Fibroblast of lung (primary cell): ENCODE measurements at regions not wholly inside any gene's neighbourhood (a gene's known extent, or its start where the extent isn't known, plus 50 kb on each side); places are given as distances from the start of the nearest gene placed in this dataset.

Experiments used
- DNase-seq, 2 donors: peaks; one replicate each; pipeline versions ENCODE4 v3.0.0 to v3.0.0-alpha.2; 2010; ENCODE audit warnings: low read depth in 2 of 2
- H2AFZ ChIP-seq: 2 replicates; pipeline ENCODE4 v1.5.1; 2012; ENCODE audit warnings: low read length, control low read depth, inconsistent platforms
- H3K27ac ChIP-seq: 2 replicates; pipeline ENCODE4 v1.5.1; 2011; ENCODE audit warnings: low read length, control low read depth; ENCODE audit not compliant: insufficient read depth
- H3K27me3 ChIP-seq: 2 replicates; pipeline ENCODE4 v1.5.1; 2011; ENCODE audit warnings: mild to moderate bottlenecking, low read length; ENCODE audit not compliant: control insufficient read depth, insufficient read depth
- H3K36me3 ChIP-seq: 2 replicates; pipeline ENCODE4 v1.5.1; 2011; ENCODE audit warnings: low read length; ENCODE audit not compliant: control insufficient read depth, insufficient read depth
- H3K4me1 ChIP-seq: 2 replicates; pipeline ENCODE4 v1.5.1; 2011; ENCODE audit warnings: low read length; ENCODE audit not compliant: control insufficient read depth, insufficient read depth; ENCODE audit errors: extremely low read depth
- H3K4me2 ChIP-seq: 2 replicates; pipeline ENCODE4 v1.5.1; 2011; ENCODE audit warnings: low read length, control low read depth; ENCODE audit not compliant: insufficient read depth; ENCODE audit errors: extremely low read depth
- H3K4me3 ChIP-seq, 4 experiments: fragments of 200-600 bp in 1 of 4; sonication (generic) in 1 of 4; replicated peaks in 1 of 4; 2 replicates each; pipeline ENCODE4 v1.5.1; 2011 to 2016; ENCODE audit warnings: low read length in 4 of 4, low read depth in 3 of 4, mild to moderate bottlenecking in 3 of 4, control low read depth in 2 of 4, inconsistent platforms in 1 of 4, mixed read lengths in 1 of 4; ENCODE audit not compliant: insufficient read depth in 1 of 4; ENCODE audit errors: control extremely low read depth in 1 of 4
- H3K79me2 ChIP-seq: 2 replicates; pipeline ENCODE4 v1.5.1; 2012; ENCODE audit warnings: mild to moderate bottlenecking, low read length, inconsistent platforms; ENCODE audit not compliant: control insufficient read depth, insufficient read depth
- H3K9ac ChIP-seq: 2 replicates; pipeline ENCODE4 v1.5.1; 2011; ENCODE audit warnings: mild to moderate bottlenecking, low read length, control low read depth; ENCODE audit not compliant: insufficient read depth
- H3K9me3 ChIP-seq: 2 replicates; pipeline ENCODE4 v1.5.1; 2012; ENCODE audit warnings: low read depth, low read length; ENCODE audit not compliant: control insufficient read depth, insufficient read depth
- H4K20me1 ChIP-seq: 2 replicates; pipeline ENCODE4 v1.5.1; 2011; ENCODE audit warnings: low read length; ENCODE audit not compliant: control insufficient read depth, insufficient read depth; ENCODE audit errors: extremely low read depth
- CTCF ChIP-seq, 2 donors: IDR thresholded peaks in 1 of 2; conservative IDR thresholded peaks in 1 of 2; 1 replicate in 1 of 2; 2 replicates in 1 of 2; pipeline ENCODE4 v1.5.1; 2011 to 2012; ENCODE audit warnings: low read length in 2 of 2, control low read depth in 1 of 2, inconsistent platforms in 1 of 2, low read depth in 1 of 2, mild to moderate bottlenecking in 1 of 2
- EZH2 ChIP-seq: IDR thresholded peaks from 2 replicates; pipeline ENCODE4 v1.5.1; 2012; ENCODE audit warnings: low read length, control low read depth, mild to moderate bottlenecking; ENCODE audit errors: missing control alignments

- TF ChIP-seq CTCF (conservative IDR thresholded peaks at IDR 0.05 in 1 of 2, IDR thresholded peaks at IDR 0.05 in 1 of 2; ENCODE audit: low read depth in 1 of 2, low read length in 2 of 2) (no peak), EZH2 (no peak)
- no peak overlapping the region for H2AFZ ChIP-seq
- no peaks in the 10 kb centered on the region for H3K9me3 ChIP-seq
- no peaks in the 10 kb centered on the region for H3K4me1 ChIP-seq
- no peaks in the 10 kb centered on the region for H3K27me3 ChIP-seq
- H3K4me2 ChIP-seq, result no peak overlapping the region
- no peaks in the 10 kb centered on the region for H4K20me1 ChIP-seq
- no peak for DNase-seq
- H3K4me3 ChIP-seq, result no peak overlapping the region
- no peaks in the 10 kb centered on the region for H3K79me2 ChIP-seq
- H3K27ac ChIP-seq, result no peak overlapping the region
- H3K36me3 ChIP-seq, result no peaks in the 10 kb centered on the region
- no peak overlapping the region for H3K9ac ChIP-seq
These were observed 1483.7 kb upstream of the GOT2 start for GRCh38 chr16:60217787-60218186.

GRCh38 chr16:60214311-60214710 is 1480.2 kb upstream of the GOT2 start:
- Histone ChIP-seq H4K20me1 (no peaks in the 10 kb centered on the region), H3K9ac (no peak overlapping the region), H3K27me3 (no peaks in the 10 kb centered on the region), H3K27ac (no peak overlapping the region), H3K36me3 (no peaks in the 10 kb centered on the region), H3K79me2 (no peaks in the 10 kb centered on the region), H2AFZ (no peak overlapping the region), H3K4me1 (no peaks in the 10 kb centered on the region), H3K9me3 (no peaks in the 10 kb centered on the region), H3K4me2 (no peak overlapping the region), H3K4me3 (no peak overlapping the region)
- TF ChIP-seq CTCF (conservative IDR thresholded peaks at IDR 0.05 in 1 of 2, IDR thresholded peaks at IDR 0.05 in 1 of 2; ENCODE audit: low read depth in 1 of 2, low read length in 2 of 2) (no peak), EZH2 (no peak)
- no peak for DNase-seq

- no peak overlapping the region for H3K4me3 ChIP-seq
- DNase-seq, result no peak
- no peaks in the 10 kb centered on the region for H4K20me1 ChIP-seq
- H3K27ac ChIP-seq, result no peak overlapping the region
- H3K4me1 ChIP-seq, result no peaks in the 10 kb centered on the region
- H3K9me3 ChIP-seq, result no peaks in the 10 kb centered on the region
- H3K27me3 ChIP-seq, result no peaks in the 10 kb centered on the region
- H3K4me2 ChIP-seq, result no peak overlapping the region
- H3K79me2 ChIP-seq, result no peaks in the 10 kb centered on the region
- no peak overlapping the region for H2AFZ ChIP-seq
- H3K9ac ChIP-seq, result no peak overlapping the region
- TF ChIP-seq CTCF (conservative IDR thresholded peaks at IDR 0.05 in 1 of 2, IDR thresholded peaks at IDR 0.05 in 1 of 2; ENCODE audit: low read depth in 1 of 2, low read length in 2 of 2) (no peak), EZH2 (no peak)
- no peaks in the 10 kb centered on the region for H3K36me3 ChIP-seq
These were observed 1472.4 kb upstream of the GOT2 start for GRCh38 chr16:60206516-60206915.
